ENCODE measurements at regions not wholly inside any gene's neighbourhood (a gene's known extent, or its start where the extent isn't known, plus 50 kb on each side); places are given as distances from the start of the nearest gene placed in this dataset.

DNA sequence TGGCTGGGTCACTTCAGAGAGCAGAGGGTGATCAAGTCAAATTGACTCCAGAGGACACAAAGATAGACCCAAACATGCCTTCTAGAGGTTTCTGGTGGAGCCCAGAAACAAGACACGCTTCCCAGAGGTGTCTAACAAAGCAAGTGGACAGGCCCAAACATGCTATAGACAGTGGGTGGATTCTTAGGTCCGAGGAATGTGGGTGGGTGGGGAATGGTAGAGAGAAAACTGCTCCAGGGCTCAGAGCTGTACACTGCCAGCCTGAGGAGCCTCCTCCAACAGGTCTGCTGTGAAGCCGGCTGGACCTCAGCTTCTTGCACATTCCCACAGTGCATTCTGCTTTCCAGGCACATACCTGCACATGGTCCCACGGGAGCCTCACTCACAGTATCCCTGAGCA is 116.8 kb upstream of the NECTIN1 start:
- CTCF ChIA-PET, result interaction anchor here (0.8 kb wide), 1 partner anchor 457 kb away, joined by 3 read pairs; no protein-coding TSS in a partner anchor
- POLR2A ChIA-PET, result no interaction called here
- no peak for DNase-seq (ENCODE audit: low read depth, low spot score)
- H3K4me3 ChIP-seq (ENCODE audit: low read depth, low read length), result no peak overlapping the region
- TF ChIP-seq, protein P1, sequence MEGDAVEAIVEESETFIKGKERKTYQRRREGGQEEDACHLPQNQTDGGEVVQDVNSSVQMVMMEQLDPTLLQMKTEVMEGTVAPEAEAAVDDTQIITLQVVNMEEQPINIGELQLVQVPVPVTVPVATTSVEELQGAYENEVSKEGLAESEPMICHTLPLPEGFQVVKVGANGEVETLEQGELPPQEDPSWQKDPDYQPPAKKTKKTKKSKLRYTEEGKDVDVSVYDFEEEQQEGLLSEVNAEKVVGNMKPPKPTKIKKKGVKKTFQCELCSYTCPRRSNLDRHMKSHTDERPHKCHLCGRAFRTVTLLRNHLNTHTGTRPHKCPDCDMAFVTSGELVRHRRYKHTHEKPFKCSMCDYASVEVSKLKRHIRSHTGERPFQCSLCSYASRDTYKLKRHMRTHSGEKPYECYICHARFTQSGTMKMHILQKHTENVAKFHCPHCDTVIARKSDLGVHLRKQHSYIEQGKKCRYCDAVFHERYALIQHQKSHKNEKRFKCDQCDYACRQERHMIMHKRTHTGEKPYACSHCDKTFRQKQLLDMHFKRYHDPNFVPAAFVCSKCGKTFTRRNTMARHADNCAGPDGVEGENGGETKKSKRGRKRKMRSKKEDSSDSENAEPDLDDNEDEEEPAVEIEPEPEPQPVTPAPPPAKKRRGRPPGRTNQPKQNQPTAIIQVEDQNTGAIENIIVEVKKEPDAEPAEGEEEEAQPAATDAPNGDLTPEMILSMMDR (IDR thresholded peaks at IDR 0.05; ENCODE audit: insufficient read depth, low read length, missing control alignments), result no peak

DNA sequence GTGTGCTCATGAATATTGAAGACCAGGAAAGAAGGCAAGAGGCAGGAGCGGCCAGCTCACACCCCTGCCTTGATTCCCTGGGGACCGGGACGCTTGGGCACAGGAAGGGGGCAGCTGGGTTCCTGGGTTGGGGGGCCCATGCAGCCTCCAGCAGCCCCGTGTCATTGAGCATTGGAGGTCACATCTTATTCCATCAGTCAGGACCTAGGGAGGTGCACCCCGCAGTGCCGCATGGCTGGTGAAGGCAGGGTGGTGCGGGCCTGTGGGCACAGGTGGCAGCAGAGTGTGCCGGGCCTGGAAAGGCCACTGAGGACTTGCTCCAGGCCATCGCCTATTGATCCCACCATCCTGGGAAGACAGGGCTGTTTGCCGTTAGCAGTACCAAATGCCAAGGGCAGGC is 116.3 kb upstream of the NECTIN1 start:
- no peak overlapping the region for H3K4me3 ChIP-seq (ENCODE audit: low read depth, low read length)
- POLR2A ChIA-PET, result no interaction called here

DNA sequence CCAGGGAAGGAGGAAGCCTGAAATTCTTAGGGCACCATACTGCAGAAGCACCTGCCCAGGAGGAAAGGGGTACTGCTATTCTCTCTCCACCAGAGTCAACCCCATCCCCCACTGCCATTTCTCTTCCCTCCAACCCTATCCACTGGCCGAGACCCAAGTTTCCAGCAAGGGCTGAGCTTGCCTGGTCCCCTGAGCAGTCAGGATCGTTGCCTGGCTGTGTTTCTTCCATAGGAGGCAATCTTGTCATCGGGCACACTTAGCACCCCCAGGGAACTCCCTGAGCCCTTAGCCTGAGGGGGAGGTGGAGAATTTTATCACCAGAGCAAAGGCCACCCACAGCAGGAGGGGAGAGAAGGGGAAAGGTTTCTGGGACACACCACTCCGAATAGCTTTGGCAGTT is 115.8 kb upstream of the NECTIN1 start:
- CTCF ChIA-PET, result interaction anchor here (0.9 kb wide), 1 partner anchor 368 kb away, joined by 3 read pairs; no protein-coding TSS in a partner anchor
- POLR2A ChIA-PET, result no interaction called here
- H3K4me3 ChIP-seq (ENCODE audit: low read depth, low read length), result no peak overlapping the region
- TF ChIP-seq, protein P1 (IDR thresholded peaks at IDR 0.05; ENCODE audit: insufficient read depth, low read length, missing control alignments), result no peak
- DNase-seq (ENCODE audit: low read depth, low spot score), result no peak

More for the DNA sequence above, 116.3 kb upstream of the NECTIN1 start:
- TF ChIP-seq, protein P1 (IDR thresholded peaks at IDR 0.05; ENCODE audit: insufficient read depth, low read length, missing control alignments), result no peak
- DNase-seq (ENCODE audit: low read depth, low spot score), result no peak
- CTCF ChIA-PET, result interaction anchor here (0.9 kb wide), 1 partner anchor 368 kb away, joined by 3 read pairs; no protein-coding TSS in a partner anchor

DNA sequence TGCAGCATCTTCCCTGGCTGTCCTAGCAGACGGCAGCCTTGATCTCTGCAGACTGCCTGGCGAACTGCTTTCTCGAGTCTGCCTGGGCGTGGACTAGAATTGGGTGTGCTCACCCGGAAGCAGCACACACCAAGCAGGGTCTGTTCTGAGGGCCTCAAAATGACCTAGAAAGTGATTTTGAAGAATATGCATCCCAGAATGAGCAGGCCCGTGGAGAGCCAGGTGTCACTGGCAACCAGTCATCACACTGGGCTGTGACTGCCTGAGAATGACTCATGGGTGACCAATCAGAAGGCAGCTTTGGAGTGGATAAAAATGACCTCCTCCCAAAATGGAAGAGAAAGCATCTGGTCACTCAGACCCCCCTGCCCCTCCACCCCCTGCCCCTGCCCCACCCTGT is 114.9 kb upstream of the NECTIN1 start:
- TF ChIP-seq, protein P1 (IDR thresholded peaks at IDR 0.05; ENCODE audit: insufficient read depth, low read length, missing control alignments), result no peak
- CTCF ChIA-PET, result no interaction called here
- H3K4me3 ChIP-seq (ENCODE audit: low read depth, low read length), result no peak overlapping the region
- POLR2A ChIA-PET, result no interaction called here
- no peak for DNase-seq (ENCODE audit: low read depth, low spot score)

DNA sequence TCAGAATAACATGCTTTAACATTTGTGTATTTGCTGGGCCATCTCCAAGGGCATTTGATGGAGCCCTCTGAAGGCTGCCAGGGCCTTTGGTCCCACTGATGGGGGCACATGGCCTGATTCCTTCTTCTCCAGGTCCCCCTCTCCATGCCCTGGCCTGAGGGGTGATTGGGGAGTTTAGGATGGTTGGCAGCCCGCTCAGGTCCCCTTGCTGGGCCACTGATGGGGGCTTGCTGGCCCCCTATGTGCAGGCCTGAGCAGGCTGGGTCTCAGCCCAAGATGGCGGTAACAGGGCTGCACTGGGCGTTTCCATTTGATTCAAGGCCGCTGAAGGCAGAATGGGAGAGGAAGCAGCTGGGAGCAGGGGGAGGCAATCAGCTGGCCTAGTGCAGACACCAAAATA is 113.7 kb upstream of the NECTIN1 start:
- H3K4me3 ChIP-seq (ENCODE audit: low read depth, low read length), result no peak overlapping the region
- TF ChIP-seq, protein P1 (IDR thresholded peaks at IDR 0.05; ENCODE audit: insufficient read depth, low read length, missing control alignments), result no peak
- POLR2A ChIA-PET, result no interaction called here
- no peak for DNase-seq (ENCODE audit: low read depth, low spot score)
- CTCF ChIA-PET, result no interaction called here

DNA sequence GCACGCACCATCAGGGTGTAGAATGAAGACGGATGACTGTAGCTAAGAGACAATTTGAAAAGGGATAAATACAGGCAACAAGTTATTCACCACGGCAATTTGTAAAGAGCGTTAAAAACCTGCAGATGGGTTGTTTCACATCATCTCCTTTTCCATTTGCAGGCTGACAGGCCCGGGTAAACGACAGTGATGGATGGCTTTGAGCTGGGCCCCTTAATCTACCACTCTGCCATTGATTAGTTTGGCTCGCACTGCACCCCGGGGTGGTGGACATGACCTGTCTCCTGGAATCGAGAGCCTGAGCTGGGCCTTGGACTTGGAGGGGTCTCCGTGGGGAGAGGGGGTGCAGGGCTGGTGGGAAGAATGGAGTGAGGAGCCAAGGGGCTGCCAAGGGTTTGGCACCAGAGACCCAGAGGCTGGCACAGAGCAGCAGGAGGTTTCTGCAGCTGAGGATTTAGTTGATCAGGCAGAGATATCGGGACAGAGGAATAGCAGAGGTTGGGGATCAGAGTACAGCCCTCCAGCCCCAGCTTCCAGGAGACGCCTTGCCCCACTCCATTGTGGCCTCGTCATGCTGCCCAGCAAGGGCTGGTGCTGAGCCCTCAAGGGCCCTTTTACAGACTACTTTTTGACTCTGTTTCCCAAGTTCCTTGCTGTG is 110.6 kb upstream of the NECTIN1 start:
- POLR2A ChIA-PET, result no interaction called here
- CTCF ChIA-PET, result no interaction called here
- H3K4me3 ChIP-seq (ENCODE audit: low read depth, low read length), result no peak overlapping the region
- TF ChIP-seq, protein P1 (IDR thresholded peaks at IDR 0.05; ENCODE audit: insufficient read depth, low read length, missing control alignments), result no peak
- DNase-seq (ENCODE audit: low read depth, low spot score), result no peak
